ENCODE measurements at regions not wholly inside any gene's neighbourhood (a gene's known extent, or its start where the extent isn't known, plus 50 kb on each side); places are given as distances from the start of the nearest gene placed in this dataset.

DNA sequence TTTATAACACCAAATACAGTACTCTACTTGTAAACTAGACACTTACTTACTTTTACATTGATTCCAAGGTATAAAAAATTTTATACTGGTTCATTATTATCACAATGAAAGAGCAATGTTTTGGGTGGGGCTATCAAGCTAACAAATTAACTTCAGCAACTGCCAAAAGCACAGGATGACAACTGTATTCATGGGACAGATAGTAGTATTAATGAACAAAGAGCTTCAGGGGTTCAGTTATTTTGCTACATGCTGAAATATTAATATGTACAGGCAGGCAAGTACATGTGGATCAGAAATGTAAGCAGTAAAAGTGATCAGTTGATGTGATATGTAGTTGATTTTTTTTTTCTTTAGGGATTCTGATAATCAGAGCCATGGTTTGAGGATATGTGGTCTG is 112.9 kb downstream of the NAA11 start:
- H3K27ac ChIP-seq: no peak overlapping the region
- H3K36me3 ChIP-seq (ENCODE audit: insufficient read depth): no peaks in the 10 kb centered on the region
- H3K4me3 ChIP-seq (IDR thresholded peaks at IDR 0.05; ENCODE audit: insufficient read depth, low read depth, low read length): no peak overlapping the region
- H3K27me3 ChIP-seq (ENCODE audit: insufficient read depth, low read depth): no peaks in the 10 kb centered on the region
- TF ChIP-seq, protein P1, sequence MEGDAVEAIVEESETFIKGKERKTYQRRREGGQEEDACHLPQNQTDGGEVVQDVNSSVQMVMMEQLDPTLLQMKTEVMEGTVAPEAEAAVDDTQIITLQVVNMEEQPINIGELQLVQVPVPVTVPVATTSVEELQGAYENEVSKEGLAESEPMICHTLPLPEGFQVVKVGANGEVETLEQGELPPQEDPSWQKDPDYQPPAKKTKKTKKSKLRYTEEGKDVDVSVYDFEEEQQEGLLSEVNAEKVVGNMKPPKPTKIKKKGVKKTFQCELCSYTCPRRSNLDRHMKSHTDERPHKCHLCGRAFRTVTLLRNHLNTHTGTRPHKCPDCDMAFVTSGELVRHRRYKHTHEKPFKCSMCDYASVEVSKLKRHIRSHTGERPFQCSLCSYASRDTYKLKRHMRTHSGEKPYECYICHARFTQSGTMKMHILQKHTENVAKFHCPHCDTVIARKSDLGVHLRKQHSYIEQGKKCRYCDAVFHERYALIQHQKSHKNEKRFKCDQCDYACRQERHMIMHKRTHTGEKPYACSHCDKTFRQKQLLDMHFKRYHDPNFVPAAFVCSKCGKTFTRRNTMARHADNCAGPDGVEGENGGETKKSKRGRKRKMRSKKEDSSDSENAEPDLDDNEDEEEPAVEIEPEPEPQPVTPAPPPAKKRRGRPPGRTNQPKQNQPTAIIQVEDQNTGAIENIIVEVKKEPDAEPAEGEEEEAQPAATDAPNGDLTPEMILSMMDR (conservative IDR thresholded peaks at IDR 0.05; ENCODE audit: low read depth, low read length): no peak
- no peaks in the 10 kb centered on the region for H4K20me1 ChIP-seq (ENCODE audit: insufficient read depth)
- H3K4me2 ChIP-seq: no peak overlapping the region
- no peak overlapping the region for H2AFZ ChIP-seq (ENCODE audit: low read depth)
- H3K9ac ChIP-seq: no peak overlapping the region
- no peaks in the 10 kb centered on the region for H3K79me2 ChIP-seq (ENCODE audit: insufficient read depth, low read depth)
- no peaks in the 10 kb centered on the region for H3K4me1 ChIP-seq (ENCODE audit: low read depth, poor library complexity, severe bottlenecking)

DNA sequence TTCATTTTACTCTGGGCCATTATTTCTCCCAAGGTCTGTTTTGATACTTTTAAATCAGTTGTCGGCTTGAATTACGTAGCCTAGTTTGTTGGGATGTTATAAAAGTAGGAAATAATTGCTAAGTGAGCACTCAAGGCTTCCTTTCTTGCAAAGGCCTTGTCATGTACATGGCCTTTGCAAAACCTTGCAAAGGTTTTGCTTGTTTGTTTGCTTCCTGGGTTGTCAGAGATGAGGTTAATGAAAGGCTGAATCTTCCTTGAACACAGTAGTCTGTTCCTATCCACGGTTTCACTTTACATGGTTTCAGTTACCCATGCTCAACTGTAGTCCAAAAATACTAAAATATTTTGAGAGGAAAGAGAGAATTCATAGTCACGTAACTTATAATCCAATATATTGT is 113.5 kb downstream of the NAA11 start:
- no peak overlapping the region for H3K4me2 ChIP-seq
- H3K27ac ChIP-seq: no peak overlapping the region
- no peak overlapping the region for H3K9ac ChIP-seq
- no peaks in the 10 kb centered on the region for H3K36me3 ChIP-seq (ENCODE audit: insufficient read depth)
- TF ChIP-seq, protein P1 (conservative IDR thresholded peaks at IDR 0.05; ENCODE audit: low read depth, low read length): no peak
- no peak overlapping the region for H2AFZ ChIP-seq (ENCODE audit: low read depth)
- no peaks in the 10 kb centered on the region for H3K4me1 ChIP-seq (ENCODE audit: low read depth, poor library complexity, severe bottlenecking)
- no peaks in the 10 kb centered on the region for H4K20me1 ChIP-seq (ENCODE audit: insufficient read depth)
- no peaks in the 10 kb centered on the region for H3K27me3 ChIP-seq (ENCODE audit: insufficient read depth, low read depth)
- H3K4me3 ChIP-seq (IDR thresholded peaks at IDR 0.05; ENCODE audit: insufficient read depth, low read depth, low read length): no peak overlapping the region
- H3K79me2 ChIP-seq (ENCODE audit: insufficient read depth, low read depth): no peaks in the 10 kb centered on the region

DNA sequence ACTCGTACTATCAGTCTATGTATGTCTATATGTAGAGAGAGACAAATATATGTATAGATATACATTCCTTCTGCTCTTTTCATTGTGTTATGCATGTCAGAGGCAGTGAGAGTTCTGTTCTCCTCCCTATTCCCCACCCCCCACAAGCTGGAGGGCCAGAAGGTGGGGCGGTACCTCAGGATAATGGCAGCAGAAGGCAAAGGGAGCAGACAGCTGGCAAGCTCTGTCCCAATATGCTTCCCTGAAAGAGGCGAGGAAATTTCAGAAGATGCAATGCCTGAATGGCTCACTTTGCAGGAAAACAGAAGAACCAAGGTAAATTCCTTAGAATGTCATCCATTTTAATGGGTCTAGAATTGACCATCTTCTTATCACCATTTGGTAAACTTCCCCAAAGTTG is 114.4 kb downstream of the NAA11 start:
- no peak overlapping the region for H3K4me3 ChIP-seq (IDR thresholded peaks at IDR 0.05; ENCODE audit: insufficient read depth, low read depth, low read length)

DNA sequence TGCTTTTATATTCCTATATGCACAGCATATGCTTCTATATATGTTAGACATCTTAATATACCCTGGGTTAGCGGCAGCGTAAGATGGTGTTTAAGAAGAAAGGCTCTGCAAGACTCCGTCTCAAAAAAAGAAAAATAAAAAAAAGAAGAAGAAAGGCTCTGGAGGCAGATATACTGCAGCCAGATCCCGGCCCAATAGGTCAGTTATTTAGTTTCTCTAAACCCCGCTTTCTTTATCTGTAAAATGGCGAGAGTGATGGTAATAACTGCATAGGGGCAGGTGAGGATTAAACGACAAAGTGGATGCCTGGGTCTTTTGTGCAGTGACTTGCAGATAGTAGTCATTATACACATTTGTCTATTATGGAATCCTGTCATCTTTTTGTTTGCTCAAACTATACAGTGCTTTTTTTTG is 115.2 kb downstream of the NAA11 start:
- H3K4me2 ChIP-seq: no peak overlapping the region
- no peak overlapping the region for H2AFZ ChIP-seq (ENCODE audit: low read depth)
- no peak overlapping the region for H3K9ac ChIP-seq
- H3K27ac ChIP-seq: no peak overlapping the region
- no peaks in the 10 kb centered on the region for H3K4me1 ChIP-seq (ENCODE audit: low read depth, poor library complexity, severe bottlenecking)
- no peaks in the 10 kb centered on the region for H3K27me3 ChIP-seq (ENCODE audit: insufficient read depth, low read depth)
- H3K36me3 ChIP-seq (ENCODE audit: insufficient read depth): no peaks in the 10 kb centered on the region
- H4K20me1 ChIP-seq (ENCODE audit: insufficient read depth): no peaks in the 10 kb centered on the region
- TF ChIP-seq, protein P1 (conservative IDR thresholded peaks at IDR 0.05; ENCODE audit: low read depth, low read length): no peak
- no peak overlapping the region for H3K4me3 ChIP-seq (IDR thresholded peaks at IDR 0.05; ENCODE audit: insufficient read depth, low read depth, low read length)
- no peaks in the 10 kb centered on the region for H3K79me2 ChIP-seq (ENCODE audit: insufficient read depth, low read depth)

More for the DNA sequence above, 114.4 kb downstream of the NAA11 start:
- TF ChIP-seq, protein P1 (conservative IDR thresholded peaks at IDR 0.05; ENCODE audit: low read depth, low read length): no peak
- Histone ChIP-seq H3K79me2 (ENCODE audit: insufficient read depth, low read depth) (no peaks in the 10 kb centered on the region), H2AFZ (ENCODE audit: low read depth) (no peak overlapping the region), H4K20me1 (ENCODE audit: insufficient read depth) (no peaks in the 10 kb centered on the region), H3K36me3 (ENCODE audit: insufficient read depth) (no peaks in the 10 kb centered on the region), H3K27me3 (ENCODE audit: insufficient read depth, low read depth) (no peaks in the 10 kb centered on the region), H3K27ac (no peak overlapping the region), H3K4me2 (no peak overlapping the region), H3K9ac (no peak overlapping the region), H3K4me1 (ENCODE audit: low read depth, poor library complexity, severe bottlenecking) (no peaks in the 10 kb centered on the region)
